ENCODE measurements at regions not wholly inside any gene's neighbourhood (a gene's known extent, or its start where the extent isn't known, plus 50 kb on each side); places are given as distances from the start of the nearest gene placed in this dataset.
A peak's percentile ranks its signal among the peaks of the same experiment; 100 is the strongest.
"Not testable (repeated sequence)": the region's sequence is repeated elsewhere in the genome, so short reads cannot be mapped to it uniquely, and the experiment has no call there.

DNA sequence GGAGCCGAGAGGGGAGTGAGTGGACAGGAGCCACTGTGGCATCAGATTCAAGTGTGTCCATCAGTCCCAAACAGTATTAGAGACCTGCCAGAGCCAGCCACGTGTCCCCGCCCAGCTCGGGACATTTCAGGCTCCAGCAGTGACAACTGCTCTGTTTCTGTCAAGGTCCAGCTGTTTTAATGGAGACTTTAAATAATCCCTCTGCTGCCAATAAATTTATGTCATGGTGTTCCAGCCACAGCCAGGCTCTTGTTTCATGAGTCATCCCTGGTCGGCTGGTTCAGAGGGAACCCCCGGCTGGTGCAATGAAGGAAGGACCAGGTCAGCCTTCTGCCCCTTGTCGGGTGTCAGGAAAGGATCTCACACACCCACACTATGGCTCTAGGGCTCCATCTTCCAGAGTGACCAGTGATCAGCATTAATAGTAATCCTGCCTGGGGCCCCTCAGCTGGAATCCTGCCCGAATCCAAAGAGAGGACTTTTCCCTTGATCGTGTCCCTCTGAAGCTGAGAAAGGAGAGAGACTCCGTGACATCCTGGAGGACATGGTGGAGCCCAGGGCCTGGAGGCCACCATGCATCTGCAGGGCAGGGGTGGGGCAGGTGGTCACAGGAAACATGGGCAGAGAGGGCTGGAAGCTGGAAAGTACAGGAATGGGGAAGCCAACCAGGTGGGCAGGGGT is 197.3 kb downstream of the MATN1 start:
- peak; percentile 20 for DNase-seq

DNA sequence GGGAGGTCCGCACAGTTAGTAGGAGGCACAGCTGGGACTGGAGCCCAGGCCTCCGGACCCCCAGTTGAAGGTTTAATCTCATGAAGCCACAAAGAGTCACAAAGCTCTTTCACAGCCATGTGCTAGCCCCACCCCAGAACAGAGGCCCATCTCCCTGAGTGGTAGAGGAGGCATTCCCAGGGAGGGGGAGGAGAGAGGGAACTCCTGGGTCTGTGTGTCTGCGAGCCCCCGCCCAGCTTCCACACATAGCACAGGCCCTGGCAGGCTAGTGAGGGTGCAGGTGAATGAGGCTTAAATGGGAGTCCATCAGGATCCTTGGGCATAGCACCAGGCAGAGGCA is 197.8 kb downstream of the MATN1 start:
- DNase-seq: no peak

DNA sequence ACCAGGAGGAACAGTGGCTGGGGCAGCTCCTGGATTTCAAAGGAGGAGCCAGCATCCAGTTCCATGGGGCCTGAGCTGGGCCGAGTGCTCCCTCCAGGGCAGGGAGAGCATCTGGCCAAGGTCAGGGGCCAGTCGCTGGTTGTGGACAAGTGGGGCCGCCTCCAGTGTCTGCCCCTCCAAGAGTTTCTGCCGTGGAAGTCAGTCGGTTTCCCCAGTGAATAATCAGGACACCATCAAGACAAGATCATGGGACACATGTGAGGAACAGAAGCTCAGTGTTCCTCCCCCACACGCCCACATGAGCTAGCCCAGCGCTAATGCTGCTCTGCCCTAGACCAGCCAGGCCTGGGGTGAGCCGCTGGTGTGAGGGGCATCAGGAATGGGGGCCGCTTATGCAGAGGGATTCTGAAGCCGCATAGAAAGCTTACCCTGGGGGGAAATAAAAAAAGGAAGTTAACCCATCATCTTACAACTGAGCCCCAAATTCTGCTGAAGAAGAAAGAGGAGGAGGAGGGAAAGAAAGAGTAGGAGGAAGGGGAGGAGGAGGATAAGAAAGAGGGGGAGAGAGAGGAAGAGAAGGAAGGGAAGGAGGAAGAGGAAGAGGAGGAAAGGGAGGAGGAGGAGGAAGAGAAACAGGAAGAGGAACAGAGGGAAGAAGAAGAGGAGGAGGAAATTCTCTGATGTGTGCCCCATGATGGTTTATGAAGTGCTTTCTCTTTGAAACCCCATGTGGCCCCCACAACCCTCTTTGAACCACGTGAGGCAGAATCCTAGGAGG is 198.4 kb downstream of the MATN1 start:
- no peak for DNase-seq

DNA sequence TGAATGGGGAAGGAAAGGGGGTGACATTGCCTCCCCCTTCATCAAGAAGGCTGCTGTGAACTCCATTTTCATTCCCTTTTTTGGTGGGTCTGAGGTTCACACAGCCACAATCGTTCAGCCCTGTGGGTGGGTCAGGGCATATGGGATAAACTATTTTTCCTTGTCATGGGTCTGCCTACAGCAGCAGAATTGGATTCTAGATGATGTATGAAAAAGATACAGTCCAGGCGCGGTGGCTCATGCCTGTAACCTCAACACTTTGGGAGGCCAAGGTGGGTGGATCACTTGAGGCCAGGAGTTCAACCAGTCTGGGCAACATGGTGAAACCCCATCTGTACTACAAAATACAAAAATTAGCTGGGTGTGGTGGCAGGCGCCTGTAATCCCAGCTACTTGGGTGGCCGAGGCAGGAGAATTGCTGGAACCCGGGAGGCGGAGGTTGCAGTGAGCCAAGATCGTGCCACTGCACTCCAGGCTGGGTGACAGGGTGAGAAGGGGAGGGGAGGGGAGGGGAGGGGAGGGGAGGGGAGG is 199.3 kb downstream of the MATN1 start:
- not testable (repeated sequence) for DNase-seq

DNA sequence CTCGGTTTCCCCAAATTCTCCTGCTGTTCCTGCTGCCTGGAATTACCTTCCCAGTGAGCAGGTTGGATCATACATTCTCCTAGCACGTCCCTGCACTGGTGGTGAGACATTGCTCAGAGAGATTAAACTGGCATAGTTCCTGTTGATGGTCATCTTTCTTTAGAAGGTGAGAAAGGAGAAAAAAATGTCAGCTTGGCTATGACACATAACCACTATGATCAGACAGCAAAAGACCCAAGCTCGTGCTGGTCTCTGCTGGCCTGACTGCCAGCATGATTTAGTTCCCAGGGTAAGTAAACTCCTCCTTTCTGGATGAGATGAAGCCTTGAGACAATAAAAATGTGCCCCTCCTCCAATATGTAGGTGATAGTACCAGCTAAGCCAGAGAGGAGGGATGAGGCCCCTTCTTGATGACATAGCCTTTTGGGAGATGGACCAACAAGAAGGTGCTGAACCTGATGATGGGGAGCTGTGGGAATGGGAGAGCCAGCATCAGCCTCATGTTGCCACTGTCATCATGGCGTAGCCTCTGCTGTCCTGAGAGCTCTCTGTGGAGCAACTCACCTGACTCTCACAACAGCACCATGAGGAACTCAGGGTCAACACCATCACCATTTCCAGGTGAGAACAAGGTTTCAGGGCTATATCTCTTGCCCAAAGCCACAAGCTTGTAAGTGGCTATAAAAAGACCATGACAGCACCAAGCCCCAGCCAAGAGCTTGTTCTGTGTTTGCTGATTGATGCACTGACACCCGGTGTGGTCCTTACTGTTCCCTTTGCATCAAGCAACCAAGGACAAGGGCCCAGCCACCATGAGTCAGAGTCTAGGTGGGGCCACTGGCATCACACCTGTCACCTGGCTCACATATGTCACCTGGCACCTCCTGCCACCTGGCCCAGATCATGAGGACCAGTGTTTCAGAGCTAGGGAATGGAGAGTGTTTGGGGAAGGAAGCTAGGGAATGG is 200.0 kb downstream of the MATN1 start:
- no peak for DNase-seq

DNA sequence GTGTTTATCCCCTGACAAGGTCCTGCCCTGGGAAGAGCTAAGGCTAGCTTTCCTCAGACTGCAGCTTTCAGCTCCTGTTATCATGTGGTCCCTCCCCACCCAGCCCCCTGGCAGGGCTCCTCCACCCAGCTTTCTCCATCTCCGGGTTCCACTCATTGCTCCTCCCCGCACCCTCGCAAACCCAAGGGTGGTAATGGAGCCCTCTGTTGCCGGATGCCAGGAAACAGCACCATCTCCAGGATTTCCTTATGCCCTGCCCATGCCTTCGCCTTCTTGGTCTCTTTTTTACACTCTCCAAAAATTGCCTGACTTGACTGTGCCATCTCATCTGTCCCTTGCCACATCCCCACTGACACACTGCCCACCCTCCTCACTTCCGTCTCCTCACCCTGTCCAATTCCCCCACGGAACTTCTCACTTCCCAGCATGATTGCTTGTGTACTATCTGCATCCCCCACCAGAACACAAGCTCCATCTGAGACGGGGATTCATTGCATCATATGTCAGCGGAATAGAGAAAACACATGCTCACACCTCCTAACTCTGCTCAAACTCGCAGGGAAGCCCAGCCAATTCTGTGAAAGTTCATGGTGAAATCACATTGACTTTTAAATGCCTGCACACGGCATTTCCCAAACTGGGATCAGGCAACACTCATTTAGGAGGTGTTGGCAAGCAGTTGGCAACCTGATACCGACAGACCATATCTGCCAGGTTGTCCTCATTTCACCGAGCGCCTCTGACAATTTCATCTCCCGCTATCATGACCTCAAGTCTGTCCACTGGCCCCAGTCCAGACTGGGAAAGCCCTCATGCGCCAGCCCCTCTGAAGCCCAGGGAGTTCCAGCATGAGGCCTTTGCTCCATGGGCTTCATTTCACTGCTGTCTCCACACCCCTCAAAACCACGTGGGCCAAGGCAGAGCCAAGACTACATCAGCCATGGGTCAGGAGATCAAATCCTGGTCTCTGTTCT is 201.1 kb downstream of the MATN1 start:
- DNase-seq: no peak

DNA sequence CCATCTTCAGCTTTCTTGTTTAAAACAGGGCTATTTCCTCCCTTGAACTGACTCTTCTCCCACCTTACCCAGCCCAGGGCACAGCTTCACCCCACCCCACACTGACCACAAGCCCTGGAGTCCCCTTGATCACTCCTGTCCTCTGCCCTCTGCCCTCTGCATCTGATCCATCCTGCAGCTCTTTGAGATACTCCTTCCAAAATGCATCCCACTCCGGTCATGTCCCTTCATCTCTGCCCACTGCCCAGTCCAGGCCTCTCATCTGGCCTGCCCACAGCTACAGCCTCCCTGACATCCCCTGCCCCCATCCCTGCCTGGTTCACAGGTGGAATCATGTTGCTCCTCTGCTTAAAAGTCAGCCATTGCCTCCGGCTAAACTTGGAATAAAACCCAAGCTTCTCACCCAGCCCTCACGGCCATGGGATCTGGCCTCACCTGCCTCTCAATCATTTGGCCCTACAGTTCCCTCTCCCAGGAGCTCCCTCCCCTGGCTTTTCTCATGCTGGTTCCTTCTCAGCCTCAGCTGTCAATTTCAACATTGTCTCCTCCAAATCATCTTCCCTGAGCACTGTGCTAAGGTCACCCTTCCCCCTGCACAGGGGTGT is 202.0 kb downstream of the MATN1 start:
- DNase-seq: no peak

DNA sequence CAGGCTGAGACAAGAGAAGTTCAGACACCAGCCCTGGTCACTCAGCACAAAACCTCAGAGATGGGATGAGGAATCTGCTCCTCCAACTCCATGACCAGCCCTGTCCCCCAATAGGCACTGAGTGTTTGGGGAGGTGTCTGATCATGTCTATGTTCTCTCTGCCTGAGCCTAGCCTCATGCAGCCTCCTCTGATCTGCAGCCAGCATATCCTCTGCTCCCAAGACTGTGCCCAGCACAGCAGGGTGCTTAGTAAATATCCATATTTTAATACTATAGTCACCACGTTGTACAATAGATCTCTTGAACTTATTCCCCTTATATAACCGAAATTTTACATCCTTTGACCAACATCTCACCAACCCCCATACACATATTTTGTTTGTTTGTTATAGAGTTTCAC is 202.9 kb downstream of the MATN1 start:
- no peak for DNase-seq

DNA sequence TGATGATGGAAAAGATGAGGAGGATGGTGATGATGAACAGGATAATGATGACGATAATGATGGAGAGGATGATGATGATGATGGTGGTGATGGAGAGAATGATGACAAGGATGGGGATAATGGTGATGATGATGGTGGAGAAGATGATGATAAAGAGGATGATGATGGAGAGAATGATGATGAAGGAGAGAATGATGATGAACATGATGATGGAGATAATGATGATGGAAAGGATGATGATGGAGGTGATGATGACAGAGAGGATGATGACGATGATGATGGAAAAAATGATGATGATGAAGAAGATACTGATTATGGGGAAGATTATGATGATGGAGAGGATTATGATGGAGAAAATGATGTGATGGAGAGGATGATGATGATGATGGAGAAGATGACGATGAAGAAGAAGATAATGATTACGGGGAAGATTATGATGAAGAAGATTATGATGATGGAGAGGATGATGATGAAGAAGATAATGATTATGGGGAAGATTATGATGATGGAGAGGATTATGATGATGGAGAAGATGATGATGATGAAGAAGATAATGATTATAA is 204.1 kb downstream of the MATN1 start:
- DNase-seq: no peak

DNA sequence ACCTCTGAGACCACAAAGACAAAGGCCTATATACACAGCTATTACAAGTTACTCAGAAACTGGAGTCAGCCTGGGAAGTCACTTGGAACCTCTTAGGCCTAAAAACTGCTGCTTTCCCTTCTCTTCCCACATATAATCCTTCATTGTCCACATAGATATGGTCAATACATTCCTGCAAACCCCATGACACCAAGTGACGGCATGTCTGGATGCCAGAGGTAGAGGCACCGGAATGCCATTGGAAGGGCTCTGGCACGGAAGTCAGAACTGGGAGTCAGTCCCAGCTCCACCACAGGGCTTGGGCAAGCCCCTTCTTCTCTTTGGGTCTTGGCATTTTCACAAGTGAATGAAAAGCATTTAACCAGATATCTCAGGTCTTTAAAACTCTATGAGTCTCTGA is 204.7 kb downstream of the MATN1 start:
- DNase-seq: no peak

DNA sequence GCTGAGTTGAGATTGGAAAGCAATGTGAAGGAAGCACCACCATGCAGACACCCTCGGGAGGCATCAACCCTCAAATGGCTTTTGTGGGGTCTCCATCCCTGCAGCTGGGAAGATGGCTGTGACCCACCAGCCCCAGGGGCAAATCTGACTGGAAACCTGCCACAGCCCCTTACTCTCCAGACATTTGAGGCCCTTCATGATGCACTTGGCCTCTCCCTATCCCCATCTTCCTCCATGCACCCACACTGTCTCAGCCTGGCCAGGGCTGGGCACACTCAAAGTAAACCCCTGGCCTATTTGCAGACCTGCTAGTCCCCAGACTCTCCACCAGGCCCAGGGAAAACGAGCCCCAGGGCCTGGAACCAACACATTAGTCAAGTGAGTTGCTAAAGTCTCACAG is 205.2 kb downstream of the MATN1 start:
- DNase-seq: no peak

DNA sequence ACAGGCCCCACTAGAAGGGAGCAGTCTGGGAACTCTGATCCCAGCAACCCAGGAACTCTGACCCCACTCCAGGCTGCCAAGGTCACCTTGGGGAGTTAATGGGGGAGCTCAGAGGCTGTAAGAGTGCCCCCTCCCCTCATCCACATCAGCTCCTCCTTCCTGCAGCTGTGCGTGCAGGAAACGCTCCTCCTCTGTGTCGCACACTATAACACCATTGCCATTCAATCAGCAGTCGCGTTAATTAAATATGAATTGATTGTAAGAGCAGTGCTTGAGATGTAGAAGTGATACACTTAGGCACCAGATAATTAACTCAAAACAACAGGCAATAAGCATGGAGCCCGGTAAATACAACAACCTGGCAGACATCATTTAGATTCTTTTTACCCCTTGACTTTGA is 205.7 kb downstream of the MATN1 start:
- not testable (repeated sequence) for DNase-seq

DNA sequence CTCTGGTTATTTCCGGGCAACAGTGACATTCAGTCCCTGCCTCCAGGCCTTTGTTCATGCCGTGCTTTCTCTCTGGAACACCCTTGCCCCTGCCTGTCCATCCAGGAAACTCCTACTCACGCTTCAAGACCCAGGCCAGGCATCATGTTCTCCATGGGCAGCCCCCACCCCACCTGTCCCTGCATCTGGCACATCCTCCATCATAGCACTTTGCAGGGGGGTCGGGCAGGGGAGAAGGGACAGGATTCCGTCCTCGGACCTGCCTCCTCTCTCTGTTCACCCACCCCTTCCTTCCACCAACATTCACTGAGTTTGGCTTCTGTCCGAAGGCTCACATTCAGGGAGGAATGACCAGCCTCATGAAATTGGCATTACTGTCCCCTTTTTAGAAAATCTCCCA is 206.1 kb downstream of the MATN1 start:
- DNase-seq: not testable (repeated sequence)

DNA sequence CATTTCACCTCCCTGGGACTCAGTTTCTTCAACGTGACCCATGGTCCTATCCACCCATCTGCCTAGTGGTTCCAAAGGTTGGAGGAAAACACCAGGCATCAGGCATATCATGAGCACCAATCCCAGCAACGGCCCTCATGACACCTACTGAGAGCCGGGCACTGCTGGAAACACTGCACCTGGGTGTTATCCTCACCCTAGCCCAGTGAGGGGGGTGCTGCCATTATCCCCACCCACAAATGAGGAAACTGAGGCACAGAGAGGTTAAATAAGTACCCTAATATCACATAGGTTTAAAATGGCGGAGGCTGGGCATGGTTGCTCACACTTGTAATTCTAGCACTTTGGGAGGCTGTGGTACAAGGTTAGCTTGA is 206.9 kb downstream of the MATN1 start:
- DNase-seq: no peak

DNA sequence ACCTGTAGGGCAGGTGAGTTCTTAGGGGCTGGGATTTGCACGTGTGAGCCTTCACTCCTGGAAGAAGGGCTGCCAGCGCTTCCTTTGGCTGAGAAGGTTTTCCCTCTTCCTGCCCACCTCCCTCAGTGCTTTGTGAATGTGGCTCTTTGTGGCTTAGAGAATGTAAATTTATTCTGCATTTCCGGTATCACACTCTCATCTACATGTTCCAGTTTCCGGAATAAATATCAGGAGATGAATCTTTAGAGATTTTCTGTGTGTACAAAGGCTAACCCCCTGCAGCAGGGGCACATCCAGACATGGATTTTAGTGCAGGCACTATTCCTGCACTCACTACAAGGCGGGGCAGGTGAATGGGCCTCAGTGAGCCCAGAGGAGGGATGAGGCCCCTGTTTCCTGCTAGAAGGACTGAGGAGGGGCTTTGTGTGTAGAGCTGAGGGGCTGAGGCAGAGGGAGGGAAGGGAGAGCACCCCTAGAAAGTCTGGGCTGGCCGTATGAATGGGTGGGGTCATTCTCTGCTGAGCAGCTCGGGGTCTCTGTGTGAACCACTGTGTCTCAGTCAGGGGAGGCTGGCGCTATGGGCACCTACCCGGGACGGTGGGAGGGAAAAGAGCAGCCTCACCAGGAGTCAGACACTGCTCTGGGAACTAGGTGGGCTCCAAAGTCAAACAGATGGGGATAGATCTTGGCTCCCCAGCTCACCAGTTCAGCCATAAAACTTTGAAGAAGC is 207.5 kb downstream of the MATN1 start:
- DNase-seq: no peak

DNA sequence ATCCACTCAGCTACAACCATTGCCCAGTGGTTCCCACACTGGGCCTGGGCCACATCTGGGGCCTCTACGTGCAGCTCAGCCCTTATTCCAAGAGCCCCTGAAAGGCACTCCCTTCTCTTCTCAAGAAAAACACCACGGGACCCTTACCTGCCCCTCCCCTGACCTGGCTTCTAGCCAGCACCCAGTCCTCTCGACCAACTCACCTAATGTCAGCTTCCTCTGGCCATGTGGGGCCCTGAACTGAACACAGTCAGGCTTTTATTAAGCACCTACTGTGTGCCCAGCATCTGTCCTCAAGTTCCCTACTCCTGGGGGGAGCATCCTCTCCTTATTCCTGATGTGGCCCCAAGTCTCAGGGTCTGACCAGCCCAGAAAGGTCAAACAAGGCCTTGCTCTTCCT is 208.4 kb downstream of the MATN1 start:
- no peak for DNase-seq

DNA sequence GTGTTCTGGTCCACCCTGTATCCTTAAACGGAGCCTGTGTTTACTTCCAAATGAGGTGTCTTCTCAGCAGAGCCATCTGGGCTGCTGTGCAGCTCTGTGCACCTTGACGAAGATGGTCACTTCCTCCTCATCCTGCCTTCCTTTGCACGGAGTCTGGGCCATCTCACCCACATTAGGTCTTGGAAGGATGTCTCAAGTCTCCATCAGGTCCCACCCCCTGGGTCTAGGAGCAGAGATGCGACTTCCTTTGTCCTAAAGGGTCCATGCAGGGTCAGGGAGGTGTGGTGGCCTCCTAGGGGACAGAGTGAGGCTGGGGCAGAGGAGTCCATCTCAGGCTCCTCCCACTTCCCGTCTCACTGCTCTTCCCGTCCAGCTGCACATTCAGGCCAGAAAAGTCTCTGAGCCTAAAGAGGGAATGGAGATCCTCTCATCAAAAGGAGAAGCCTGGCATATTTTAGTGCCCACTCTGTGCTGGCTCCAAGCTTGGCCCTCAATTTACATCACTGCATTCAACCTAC is 209.2 kb downstream of the MATN1 start:
- no peak for DNase-seq

DNA sequence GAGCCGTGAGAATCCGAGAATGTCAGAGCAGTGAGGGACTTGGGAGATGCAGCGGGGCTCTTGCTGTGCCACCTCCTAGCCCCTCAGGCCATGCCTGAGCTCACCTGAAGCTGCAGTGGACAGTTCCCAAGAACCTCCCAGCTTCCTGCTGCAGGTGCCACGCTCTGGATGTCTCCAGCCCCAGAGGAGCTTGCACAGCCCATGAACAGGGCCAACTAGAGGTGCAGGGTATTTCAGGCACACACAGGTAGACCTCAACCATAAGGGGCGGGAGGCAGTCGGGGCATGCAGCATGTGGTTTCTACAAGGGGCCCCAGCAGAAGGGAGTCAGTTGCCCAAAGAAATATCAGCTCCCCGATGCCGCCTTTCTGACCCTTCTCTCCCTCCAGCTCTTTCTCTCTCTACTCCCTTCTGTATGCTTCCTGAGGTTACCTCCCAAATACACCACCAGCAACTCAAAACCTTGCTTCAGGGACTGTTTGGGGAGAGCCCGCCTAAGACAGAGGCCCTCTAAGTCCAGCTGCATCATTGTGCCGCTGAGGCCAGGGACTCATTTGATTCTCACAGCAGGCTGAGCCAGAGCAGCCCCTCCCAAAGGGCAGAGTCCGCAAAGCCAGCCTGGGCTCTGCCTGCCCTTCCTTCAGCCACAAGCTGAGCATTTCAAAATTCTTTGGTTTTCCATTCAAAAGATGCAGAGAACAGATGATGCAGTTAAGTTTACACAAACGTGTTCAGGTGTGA is 209.8 kb downstream of the MATN1 start:
- no peak for DNase-seq

DNA sequence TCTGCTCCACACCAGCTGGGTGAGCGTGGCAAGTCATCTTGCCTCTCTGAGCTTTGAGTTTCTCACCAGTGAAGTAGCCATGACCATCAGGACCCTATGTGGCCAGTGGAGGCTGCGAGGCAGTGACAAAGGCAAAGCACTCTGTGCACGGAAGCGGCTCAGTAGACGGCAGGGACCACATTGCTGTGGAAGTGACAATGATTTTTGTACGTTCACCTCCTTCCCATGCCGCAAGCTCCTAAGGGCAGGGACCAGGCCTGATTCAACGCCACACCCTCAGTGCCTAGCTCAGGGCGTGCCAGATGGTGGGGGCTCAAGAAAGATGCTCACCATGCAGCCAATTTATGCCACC is 210.5 kb downstream of the MATN1 start:
- no peak for DNase-seq
